NT2/D1 (cell line): ENCODE measurements at regions not wholly inside any gene's neighbourhood (a gene's known extent, or its start where the extent isn't known, plus 50 kb on each side); places are given as distances from the start of the nearest gene placed in this dataset.

Experiments
- SUZ12 ChIP-seq: IDR thresholded peaks from 2 replicates; pipeline ENCODE4 v1.6.1; 2011; ENCODE audit not compliant: insufficient read length, insufficient read depth; ENCODE audit errors: extremely low read depth
- YY1 ChIP-seq: IDR thresholded peaks from 2 replicates; pipeline ENCODE4 v1.6.1; 2011; ENCODE audit not compliant: insufficient read length, insufficient read depth
- ZNF274 ChIP-seq: IDR thresholded peaks from 2 replicates; pipeline ENCODE4 v1.6.1; 2011; ENCODE audit warnings: mild to moderate bottlenecking, low read depth, low read length

DNA sequence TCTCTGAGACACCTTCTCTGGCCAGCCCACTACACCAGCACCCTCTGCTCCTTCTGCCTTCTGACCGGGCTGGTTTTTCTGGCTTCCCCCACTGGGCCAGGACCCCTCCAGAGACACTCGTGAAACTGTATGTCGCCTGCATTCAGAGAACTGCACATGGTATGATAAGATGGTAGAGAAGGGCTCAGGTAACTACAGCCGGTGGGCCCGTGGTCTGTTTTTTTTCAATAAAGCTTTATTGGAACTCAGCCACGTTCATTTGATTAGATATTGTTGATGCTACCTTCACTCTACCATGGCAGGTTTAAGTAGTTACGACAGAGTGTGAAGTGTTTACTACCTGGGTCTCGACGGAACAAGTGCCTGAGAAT, 514.0 kb downstream of the TBC1D22A start:
- TF ChIP-seq ZNF274 (no peak), YY1 (no peak), SUZ12 (no peak)
